SK-N-SH (cell line): ENCODE measurements at regions not wholly inside any gene's neighbourhood (a gene's known extent, or its start where the extent isn't known, plus 50 kb on each side); places are given as distances from the start of the nearest gene placed in this dataset.

Source experiments
- CTCF ChIA-PET: fragments of 300-600, 350-600 bp; formaldehyde crosslinking; extraction: SDS; loops from one replicate; lab custom pipeline; 2021; lab: Yijun Ruan, JAX
- POLR2A ChIA-PET: fragments of 350-600 bp; sonication (Branson Sonifier 250); formaldehyde crosslinking; extraction: SDS; loops from one replicate; lab custom pipeline; 2020; ENCODE audit warnings: antibody characterized with exemption, inconsistent platforms; lab: Yijun Ruan, JAX
- DNase-seq: peaks from one replicate; pipeline ENCODE4 v3.0.0; 2012
- H2AFZ ChIP-seq: fragments of 200-600 bp; sonication (generic); 2 replicates; pipeline ENCODE4 v1.8.1; 2016; ENCODE audit warnings: antibody characterized with exemption, mild to moderate bottlenecking, low read depth
- H3F3A ChIP-seq: fragments of 200-600 bp; sonication (generic); replicated peaks from 2 replicates; pipeline ENCODE3; 2016; ENCODE audit warnings: antibody characterized with exemption, mild to moderate bottlenecking; ENCODE audit not compliant: insufficient read depth
- H3K27ac ChIP-seq, 2 experiments: fragments of 200-500 bp in 1 of 2; fragments of 200-600 bp in 1 of 2; sonication (Bioruptor generic) in 1 of 2; sonication (generic), shearing (Covaris generic) in 1 of 2; 2 replicates each; pipeline versions ENCODE4 v1.5.1 to v1.6.1; 2014 to 2016; ENCODE audit warnings: low read depth in 2 of 2, inconsistent platforms in 1 of 2, low read length in 1 of 2, mild to moderate bottlenecking in 1 of 2, mixed read lengths in 1 of 2
- H3K27me3 ChIP-seq: fragments of 200-600 bp; sonication (generic), shearing (Covaris generic); 2 replicates; pipeline ENCODE4 v1.6.1; 2016; ENCODE audit warnings: mixed run types; ENCODE audit not compliant: insufficient read depth
- H3K36me3 ChIP-seq, 2 experiments: fragments of 200-500 bp in 1 of 2; fragments of 200-600 bp in 1 of 2; sonication (Bioruptor generic) in 1 of 2; sonication (generic) in 1 of 2; replicated peaks in 1 of 2; 2 replicates each; pipeline versions ENCODE3 to v1.5.1; 2014 to 2016; ENCODE audit warnings: low read length in 1 of 2, mild to moderate bottlenecking in 1 of 2; ENCODE audit not compliant: insufficient read depth in 2 of 2, control insufficient read depth in 1 of 2
- H3K4me1 ChIP-seq, 2 experiments: fragments of 200-500 bp in 1 of 2; fragments of 200-600 bp in 1 of 2; sonication (Bioruptor generic) in 1 of 2; sonication (generic), shearing (Covaris generic) in 1 of 2; 2 replicates each; pipeline versions ENCODE4 v1.5.1 to v1.6.1; 2014 to 2016; ENCODE audit warnings: low read depth in 1 of 2, low read length in 1 of 2, mixed run types in 1 of 2; ENCODE audit not compliant: insufficient read depth in 2 of 2, control insufficient read depth in 1 of 2
- H3K4me2 ChIP-seq: fragments of 200-600 bp; sonication (generic), shearing (Covaris generic); 2 replicates; pipeline ENCODE4 v1.6.1; 2017; ENCODE audit warnings: mixed run types
- H3K4me3 ChIP-seq, 2 experiments: fragments of 200-500 bp in 1 of 2; fragments of 200-600 bp in 1 of 2; sonication (Bioruptor generic) in 1 of 2; sonication (generic), shearing (Covaris generic) in 1 of 2; 2 replicates each; pipeline versions ENCODE4 v1.5.1 to v1.8.1; 2014 to 2016; ENCODE audit warnings: low read depth in 2 of 2, inconsistent platforms in 1 of 2, low read length in 1 of 2, mild to moderate bottlenecking in 1 of 2, mixed read lengths in 1 of 2, moderate library complexity in 1 of 2
- H3K79me2 ChIP-seq: fragments of 200-600 bp; sonication (generic); 2 replicates; pipeline ENCODE4 v1.8.1; 2017; ENCODE audit warnings: mild to moderate bottlenecking; ENCODE audit not compliant: insufficient read depth
- H3K9ac ChIP-seq: fragments of 200-600 bp; sonication (generic); 2 replicates; pipeline ENCODE4 v1.6.1; 2017; ENCODE audit warnings: mixed run types
- H3K9me2 ChIP-seq: fragments of 200-600 bp; sonication (generic); 2 replicates; pipeline ENCODE4 v1.6.1; 2017; ENCODE audit warnings: mixed run types
- H3K9me3 ChIP-seq: fragments of 200-600 bp; sonication (generic); 2 replicates; pipeline ENCODE4 v1.6.1; 2017; ENCODE audit warnings: mixed run types, mild to moderate bottlenecking, moderate library complexity
- H4K20me1 ChIP-seq: fragments of 200-600 bp; sonication (generic); 2 replicates; pipeline ENCODE4 v1.6.1; 2017; ENCODE audit warnings: mild to moderate bottlenecking, mixed run types; ENCODE audit not compliant: insufficient read depth
- CTCF ChIP-seq: fragments of 200-600 bp; sonication (generic); IDR thresholded peaks from 2 replicates; pipeline ENCODE4 v1.6.1; 2017; ENCODE audit warnings: antibody characterized with exemption, mild to moderate bottlenecking, moderate library complexity
- ELF1 ChIP-seq: IDR thresholded peaks from 2 replicates; pipeline ENCODE4 v1.4.0; 2012
- EP300 ChIP-seq, 2 experiments: IDR thresholded peaks; 2 replicates each; pipeline versions ENCODE4 v1.4.0 to v1.6.1; 2012; ENCODE audit warnings: borderline replicate concordance in 1 of 2, low read depth in 1 of 2, low read length in 1 of 2
- FOSL2 ChIP-seq: IDR thresholded peaks from 2 replicates; pipeline ENCODE4 v1.4.0; 2012; ENCODE audit warnings: low read depth, mild to moderate bottlenecking, moderate library complexity, borderline replicate concordance
- GABPA ChIP-seq: IDR thresholded peaks from 2 replicates; pipeline ENCODE4 v1.4.0; 2012; ENCODE audit warnings: low read depth, mild to moderate bottlenecking
- IRF3 ChIP-seq: fragments of 150-350 bp; IDR thresholded peaks from 2 replicates; pipeline ENCODE4 v1.6.1; 2016; ENCODE audit warnings: mild to moderate bottlenecking, low read depth, low read length
- JUND ChIP-seq: IDR thresholded peaks from 2 replicates; pipeline ENCODE4 v1.4.0; 2012
- MXI1 ChIP-seq: IDR thresholded peaks from 2 replicates; pipeline ENCODE4 v1.6.1; 2012; ENCODE audit warnings: mild to moderate bottlenecking, low read depth, low read length, improper control_type of control experiment
- NFIC ChIP-seq: IDR thresholded peaks from 2 replicates; pipeline ENCODE4 v1.4.0; 2012; ENCODE audit warnings: borderline replicate concordance
- NRF1 ChIP-seq: IDR thresholded peaks from 2 replicates; pipeline ENCODE4 v1.6.1; 2012; ENCODE audit warnings: low read depth, mild to moderate bottlenecking, low read length
- PBX3 ChIP-seq: IDR thresholded peaks from 2 replicates; pipeline ENCODE4; 2012
- POLR2AphosphoS5 ChIP-seq: IDR thresholded peaks from 2 replicates; pipeline ENCODE4 v1.6.1; 2012; ENCODE audit warnings: low read depth, low read length
- RAD21 ChIP-seq: IDR thresholded peaks from 2 replicates; pipeline ENCODE4 v1.6.1; 2012; ENCODE audit warnings: mild to moderate bottlenecking, low read length
- TAF1 ChIP-seq: IDR thresholded peaks from 2 replicates; pipeline ENCODE4 v1.6.1; 2012; ENCODE audit warnings: low read depth, mild to moderate bottlenecking, low read length, moderate library complexity, borderline replicate concordance
- TCF12 ChIP-seq: IDR thresholded peaks from 2 replicates; pipeline ENCODE4 v1.4.0; 2012
- YY1 ChIP-seq: IDR thresholded peaks from 2 replicates; pipeline ENCODE4 v1.4.0; 2012; ENCODE audit warnings: low read depth, mild to moderate bottlenecking
- WGBS: methylation state at CpG from one replicate; pipeline ENCODE4 v1.1.6; 2017; ENCODE audit warnings: low lambda C conversion rate; 5-methylcytosine and 5-hydroxymethylcytosine counted together
- TF ChIP-seq, protein P1 (sequence below): IDR thresholded peaks from 2 replicates; pipeline ENCODE4 v1.4.0; 2012; ENCODE audit warnings: low read depth, borderline replicate concordance
- TF ChIP-seq, protein P2 (sequence below): IDR thresholded peaks from 2 replicates; pipeline ENCODE4 v1.4.0; 2012; ENCODE audit warnings: low read depth

DNA sequence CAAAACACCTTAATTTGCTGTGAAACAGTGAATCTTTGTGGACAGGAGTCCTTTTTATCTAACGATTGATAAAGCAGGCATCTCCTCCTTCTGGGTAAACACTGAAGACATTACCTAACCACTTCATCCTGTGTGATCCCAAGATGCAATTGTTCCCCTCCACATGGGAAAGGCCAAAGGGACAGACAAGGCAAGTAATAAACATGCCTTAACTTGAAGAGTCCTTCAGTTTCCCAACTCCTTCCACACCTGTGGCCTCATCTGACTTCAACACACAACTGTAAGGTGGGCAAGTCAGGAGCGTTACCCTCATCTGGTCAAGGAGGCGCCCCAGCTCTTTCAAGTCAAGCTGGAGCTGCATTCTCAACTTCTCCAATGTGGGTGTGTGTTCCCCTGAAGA is 278.6 kb downstream of the ABCC12 start:
- H3K4me2 ChIP-seq = no peak overlapping the region
- POLR2A ChIA-PET = no interaction called here
- no peaks in the 10 kb centered on the region for H4K20me1 ChIP-seq
- no peaks in the 10 kb centered on the region for H3K36me3 ChIP-seq
- no peaks in the 10 kb centered on the region for H3K27me3 ChIP-seq
- TF ChIP-seq EP300 (IDR thresholded peaks at IDR 0.05; ENCODE audit: borderline replicate concordance in 1 of 2, low read depth in 1 of 2, low read length in 1 of 2) (no peak), YY1 (no peak), FOSL2 (no peak), CTCF (no peak), PBX3 (no peak), TAF1 (no peak), MXI1 (no peak), NRF1 (no peak), RAD21 (no peak), POLR2AphosphoS5 (no peak), GABPA (no peak), NFIC (no peak), ELF1 (no peak), IRF3 (no peak), TCF12 (no peak), JUND (no peak)
- TF ChIP-seq, protein P1, sequence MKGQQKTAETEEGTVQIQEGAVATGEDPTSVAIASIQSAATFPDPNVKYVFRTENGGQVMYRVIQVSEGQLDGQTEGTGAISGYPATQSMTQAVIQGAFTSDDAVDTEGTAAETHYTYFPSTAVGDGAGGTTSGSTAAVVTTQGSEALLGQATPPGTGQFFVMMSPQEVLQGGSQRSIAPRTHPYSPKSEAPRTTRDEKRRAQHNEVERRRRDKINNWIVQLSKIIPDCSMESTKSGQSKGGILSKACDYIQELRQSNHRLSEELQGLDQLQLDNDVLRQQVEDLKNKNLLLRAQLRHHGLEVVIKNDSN = no peak
- TF ChIP-seq, protein P2, sequence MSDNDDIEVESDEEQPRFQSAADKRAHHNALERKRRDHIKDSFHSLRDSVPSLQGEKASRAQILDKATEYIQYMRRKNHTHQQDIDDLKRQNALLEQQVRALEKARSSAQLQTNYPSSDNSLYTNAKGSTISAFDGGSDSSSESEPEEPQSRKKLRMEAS = no peak
- TF ChIP-seq, all 33 proteins: peak for 0
- no peak for DNase-seq
- Histone ChIP-seq H3K79me2 (no peaks in the 10 kb centered on the region), H3K9ac (no peak overlapping the region), H3K4me3 (no peak overlapping the region), H3K9me3 (no peaks in the 10 kb centered on the region), H3K27ac (no peak overlapping the region), H3K4me1 (no peaks in the 10 kb centered on the region; a peak in 1 of 4 replicates), H3F3A (no peaks in the 10 kb centered on the region), H3K9me2 (no peaks in the 10 kb centered on the region), H2AFZ (no peak overlapping the region)
- 53% methylated on average over 3 of the region's 3 CpGs for WGBS
- CTCF ChIA-PET = no interaction called here
